ENCODE measurements at regions not wholly inside any gene's neighbourhood (a gene's known extent, or its start where the extent isn't known, plus 50 kb on each side); places are given as distances from the start of the nearest gene placed in this dataset.
A peak's percentile ranks its signal among the peaks of the same experiment; 100 is the strongest.

GRCh38 chr13:30119476-30119875, 187.9 kb downstream of the KATNAL1 start:
- ATAC-seq (no peak), DNase-seq (no peak)
- H3K36me3 Mint-ChIP-seq (ENCODE audit: low read depth), result no peaks in the 10 kb centered on the region
- peak overlapping the region; percentile 0 for H3K4me3 Mint-ChIP-seq
- no peak overlapping the region for H3K27ac Mint-ChIP-seq
- peaks cover 3% of the 10 kb centered on the region for H3K27me3 Mint-ChIP-seq
- H3K4me1 Mint-ChIP-seq, result peaks cover 40% of the 10 kb centered on the region
- H3K9me3 Mint-ChIP-seq, result no peaks in the 10 kb centered on the region

- peaks cover 7% of the 10 kb centered on the region for H3K27me3 Mint-ChIP-seq
- no peak overlapping the region for H3K4me3 Mint-ChIP-seq
- H3K4me1 Mint-ChIP-seq, result peaks cover 47% of the 10 kb centered on the region
- H3K36me3 Mint-ChIP-seq (ENCODE audit: low read depth), result no peaks in the 10 kb centered on the region
- H3K27ac Mint-ChIP-seq, result no peak overlapping the region
- ATAC-seq (no peak), DNase-seq (no peak)
- H3K9me3 Mint-ChIP-seq, result no peaks in the 10 kb centered on the region
These were observed 191.0 kb downstream of the KATNAL1 start for GRCh38 chr13:30116379-30116778.

GRCh38 chr13:30115257-30115600, 192.1 kb downstream of the KATNAL1 start:
- Mint-ChIP-seq H3K9me3 (no peaks in the 10 kb centered on the region), H3K4me1 (peaks cover 37% of the 10 kb centered on the region), H3K4me3 (peak overlapping the region; percentile 72), H3K27me3 (peaks cover 7% of the 10 kb centered on the region), H3K36me3 (ENCODE audit: low read depth) (no peaks in the 10 kb centered on the region), H3K27ac (no peak overlapping the region)
- no peak for ATAC-seq
- DNase-seq, result no peak

- peaks cover 7% of the 10 kb centered on the region for H3K27me3 Mint-ChIP-seq
- peak; percentile 96 for ATAC-seq
- DNase-seq, result peak; percentile 96
- H3K27ac Mint-ChIP-seq, result peak overlapping the region; percentile 57
- no peaks in the 10 kb centered on the region for H3K36me3 Mint-ChIP-seq (ENCODE audit: low read depth)
- H3K9me3 Mint-ChIP-seq, result no peaks in the 10 kb centered on the region
- peak overlapping the region; percentile 79 for H3K4me3 Mint-ChIP-seq
- H3K4me1 Mint-ChIP-seq, result peaks cover 32% of the 10 kb centered on the region
These were observed 192.6 kb downstream of the KATNAL1 start for GRCh38 chr13:30114571-30115256.

GRCh38 chr13:30113983-30114570, 193.3 kb downstream of the KATNAL1 start:
- H3K36me3 Mint-ChIP-seq (ENCODE audit: low read depth), result no peaks in the 10 kb centered on the region
- peaks cover 7% of the 10 kb centered on the region for H3K27me3 Mint-ChIP-seq
- no peak for DNase-seq
- no peaks in the 10 kb centered on the region for H3K9me3 Mint-ChIP-seq
- no peak for ATAC-seq
- peak overlapping the region; percentile 57 for H3K27ac Mint-ChIP-seq
- peak overlapping the region; percentile 79 for H3K4me3 Mint-ChIP-seq
- H3K4me1 Mint-ChIP-seq, result peaks cover 26% of the 10 kb centered on the region

GRCh38 chr13:30113551-30113950, 193.8 kb downstream of the KATNAL1 start:
- H3K27me3 Mint-ChIP-seq, result peaks cover 7% of the 10 kb centered on the region
- ATAC-seq (no peak), DNase-seq (no peak)
- H3K4me3 Mint-ChIP-seq, result peak overlapping the region; percentile 79
- no peaks in the 10 kb centered on the region for H3K36me3 Mint-ChIP-seq (ENCODE audit: low read depth)
- peaks cover 24% of the 10 kb centered on the region for H3K4me1 Mint-ChIP-seq
- no peaks in the 10 kb centered on the region for H3K9me3 Mint-ChIP-seq
- H3K27ac Mint-ChIP-seq, result no peak overlapping the region

GRCh38 chr13:30112602-30113435, 194.5 kb downstream of the KATNAL1 start:
- Mint-ChIP-seq H3K4me1 (peaks cover 20% of the 10 kb centered on the region), H3K9me3 (no peaks in the 10 kb centered on the region), H3K27me3 (peaks cover 7% of the 10 kb centered on the region), H3K27ac (no peak overlapping the region), H3K36me3 (ENCODE audit: low read depth) (no peaks in the 10 kb centered on the region), H3K4me3 (peak overlapping the region; percentile 67)
- DNase-seq (peak; percentile 84), ATAC-seq (peak; percentile 37)

- Mint-ChIP-seq H3K27ac (no peak overlapping the region), H3K9me3 (no peaks in the 10 kb centered on the region), H3K4me3 (no peak overlapping the region), H3K36me3 (ENCODE audit: low read depth) (no peaks in the 10 kb centered on the region), H3K27me3 (peaks cover 7% of the 10 kb centered on the region), H3K4me1 (peaks cover 20% of the 10 kb centered on the region)
- DNase-seq (peak; percentile 16), ATAC-seq (no peak)
These were observed 195.5 kb downstream of the KATNAL1 start for GRCh38 chr13:30111810-30112209.

DNA sequence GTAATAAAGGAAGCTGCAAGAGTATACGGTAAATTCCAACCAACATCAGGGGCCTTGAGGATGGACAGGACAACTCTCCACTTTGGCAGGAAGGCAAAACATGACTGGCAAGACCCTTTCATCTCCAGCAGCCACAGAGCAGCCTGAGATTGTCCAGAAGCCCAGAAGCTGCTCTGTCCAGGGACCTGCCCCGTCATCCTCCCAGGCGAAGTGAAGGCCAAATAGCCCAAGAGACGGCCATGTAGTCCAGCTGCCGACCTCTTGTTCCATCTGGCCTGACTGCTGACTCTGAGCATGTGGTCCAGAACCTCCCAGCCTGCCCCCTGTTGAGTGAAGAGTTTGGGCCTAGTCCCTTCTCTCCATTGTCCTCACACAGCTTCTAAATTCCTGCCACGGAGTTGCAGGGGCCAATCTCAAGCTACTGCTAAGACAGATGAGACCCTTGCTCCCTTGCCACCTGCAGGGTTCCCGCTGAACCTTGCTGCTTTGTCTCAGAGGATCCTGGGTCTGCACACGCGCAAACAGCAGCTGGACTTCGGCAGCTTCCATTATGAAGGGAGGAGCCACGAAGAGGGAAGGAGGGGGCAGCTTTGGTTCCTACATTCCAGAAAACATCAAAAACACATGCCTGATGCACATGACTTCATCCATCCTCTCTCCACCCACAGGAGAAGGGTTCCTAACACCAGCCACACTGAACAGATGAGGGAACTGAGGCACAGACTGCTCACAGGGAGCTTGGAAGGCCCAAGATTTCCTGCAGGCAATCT, 196.9 kb downstream of the KATNAL1 start:
- no peak for ATAC-seq
- H3K27ac Mint-ChIP-seq, result no peak overlapping the region
- no peak for DNase-seq
- peaks cover 20% of the 10 kb centered on the region for H3K4me1 Mint-ChIP-seq
- peaks cover 4% of the 10 kb centered on the region for H3K27me3 Mint-ChIP-seq
- H3K4me3 Mint-ChIP-seq, result no peak overlapping the region
- H3K9me3 Mint-ChIP-seq, result no peaks in the 10 kb centered on the region
- H3K36me3 Mint-ChIP-seq (ENCODE audit: low read depth), result no peaks in the 10 kb centered on the region

DNA sequence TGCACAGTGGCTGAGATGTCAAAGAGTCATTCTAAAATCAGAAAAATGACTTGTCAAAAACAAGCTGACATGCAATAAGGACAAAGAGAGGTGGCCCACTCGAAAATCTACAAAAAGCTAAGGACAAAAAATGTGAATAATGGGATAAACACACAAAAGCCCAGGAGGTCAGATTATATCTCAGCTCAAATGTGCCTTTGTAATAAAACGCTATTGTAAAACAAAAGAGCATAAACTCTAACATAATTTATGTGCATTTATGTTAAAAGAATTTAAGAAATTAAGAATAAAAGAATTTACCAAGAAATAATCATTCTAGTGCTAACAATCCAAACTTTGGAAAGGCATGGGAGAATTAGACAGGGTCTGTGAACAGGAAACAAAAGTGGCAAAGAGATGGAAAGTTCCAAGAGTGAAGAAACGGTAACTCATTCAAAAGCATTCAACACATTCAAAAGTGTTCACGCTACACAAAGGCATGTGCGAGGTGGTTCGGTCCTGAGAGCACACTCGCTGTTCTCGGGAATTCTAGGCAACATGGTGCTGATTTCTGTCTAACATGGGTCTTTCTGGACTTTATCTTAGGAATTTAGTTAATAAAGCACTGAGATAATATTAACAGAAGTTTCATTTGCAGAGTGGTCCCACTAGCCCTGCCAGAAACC, 197.7 kb downstream of the KATNAL1 start:
- no peak overlapping the region for H3K4me3 Mint-ChIP-seq
- peaks cover 17% of the 10 kb centered on the region for H3K4me1 Mint-ChIP-seq
- DNase-seq (no peak), ATAC-seq (no peak)
- no peak overlapping the region for H3K27ac Mint-ChIP-seq
- no peaks in the 10 kb centered on the region for H3K9me3 Mint-ChIP-seq
- H3K27me3 Mint-ChIP-seq, result peaks cover 4% of the 10 kb centered on the region
- no peaks in the 10 kb centered on the region for H3K36me3 Mint-ChIP-seq (ENCODE audit: low read depth)

- Mint-ChIP-seq H3K36me3 (ENCODE audit: low read depth) (no peaks in the 10 kb centered on the region), H3K4me3 (no peak overlapping the region), H3K27ac (no peak overlapping the region), H3K4me1 (peaks cover 12% of the 10 kb centered on the region), H3K27me3 (peaks cover 4% of the 10 kb centered on the region), H3K9me3 (no peaks in the 10 kb centered on the region)
- ATAC-seq, result no peak
- no peak for DNase-seq
These were observed 198.5 kb downstream of the KATNAL1 start for GRCh38 chr13:30108913-30109237.

- ATAC-seq, result no peak
- H3K27me3 Mint-ChIP-seq, result peaks cover 4% of the 10 kb centered on the region
- H3K36me3 Mint-ChIP-seq (ENCODE audit: low read depth), result no peaks in the 10 kb centered on the region
- no peaks in the 10 kb centered on the region for H3K9me3 Mint-ChIP-seq
- H3K4me1 Mint-ChIP-seq, result peaks cover 10% of the 10 kb centered on the region
- no peak overlapping the region for H3K4me3 Mint-ChIP-seq
- DNase-seq, result no peak
- no peak overlapping the region for H3K27ac Mint-ChIP-seq
These were observed 199.0 kb downstream of the KATNAL1 start for GRCh38 chr13:30108216-30108912.

DNA sequence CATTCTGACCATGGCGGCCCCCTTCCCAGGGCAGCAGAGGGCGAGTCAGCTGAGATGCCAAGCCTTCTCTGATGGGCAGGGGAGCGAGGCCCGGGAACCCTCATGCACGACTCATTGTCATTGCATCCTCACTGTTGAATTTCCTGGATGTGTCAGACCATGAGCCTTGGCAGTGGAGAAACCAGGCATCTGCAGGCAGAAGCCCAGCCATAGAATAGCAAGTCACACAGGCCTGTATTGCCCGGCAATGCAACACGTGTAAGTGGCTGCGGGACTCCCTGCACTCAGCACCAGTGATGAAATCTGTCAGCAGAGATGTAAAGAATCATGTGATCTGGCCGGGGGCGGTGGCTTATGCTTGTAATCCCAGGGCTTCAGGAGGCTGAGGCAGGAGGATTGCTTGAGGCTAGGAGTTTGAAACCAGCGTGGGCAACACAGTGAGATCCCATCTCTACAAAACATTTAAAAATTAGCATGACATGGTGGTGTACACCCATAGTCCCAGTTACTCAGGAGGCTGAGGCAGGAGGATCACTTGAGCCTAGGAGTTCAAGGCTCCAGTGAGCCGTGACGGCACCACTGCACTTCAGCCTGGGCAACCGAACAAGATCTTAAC, 199.7 kb downstream of the KATNAL1 start:
- DNase-seq, result no peak
- no peak for ATAC-seq
- no peaks in the 10 kb centered on the region for H3K9me3 Mint-ChIP-seq
- H3K27ac Mint-ChIP-seq, result peak overlapping the region; percentile 32
- no peaks in the 10 kb centered on the region for H3K36me3 Mint-ChIP-seq (ENCODE audit: low read depth)
- H3K4me3 Mint-ChIP-seq, result no peak overlapping the region
- H3K4me1 Mint-ChIP-seq, result peaks cover 5% of the 10 kb centered on the region
- H3K27me3 Mint-ChIP-seq, result no peaks in the 10 kb centered on the region

All from activated naive CD8-positive, alpha-beta T cell treated with anti-CD3 and anti-CD28 coated beads, Interleukin-2, amount 50 U/mL, for 24 hours (primary cell).